PFSK-1 (cell line): ENCODE measurements at regions not wholly inside any gene's neighbourhood (a gene's known extent, or its start where the extent isn't known, plus 50 kb on each side); places are given as distances from the start of the nearest gene placed in this dataset.

ENCODE experiments used
- FOXP2 ChIP-seq: optimal IDR thresholded peaks from 2 replicates; pipeline ENCODE3; 2011; ENCODE audit warnings: borderline replicate concordance, control low read depth, inconsistent platforms; ENCODE audit not compliant: insufficient read depth; ENCODE audit errors: extremely low read length, extremely low read depth
- POLR2AphosphoS5 ChIP-seq: IDR thresholded peaks from 2 replicates; pipeline ENCODE4 v1.6.1; 2012; ENCODE audit warnings: low read depth, mild to moderate bottlenecking, control low read depth, low read length, moderate library complexity
- REST ChIP-seq, 2 experiments: IDR thresholded peaks; 2 replicates each; pipeline versions ENCODE4 v1.6.1 to v1.8.0; 2011 to 2012; ENCODE audit warnings: low read depth in 2 of 2, low read length in 2 of 2, control low read depth in 1 of 2, inconsistent platforms in 1 of 2, mild to moderate bottlenecking in 1 of 2, moderate library complexity in 1 of 2; ENCODE audit not compliant: insufficient read depth in 1 of 2
- SIN3A ChIP-seq: IDR thresholded peaks from 2 replicates; pipeline ENCODE4 v1.6.1; 2012; ENCODE audit warnings: mild to moderate bottlenecking, low read length, moderate library complexity, borderline replicate concordance; ENCODE audit not compliant: insufficient read depth
- TAF1 ChIP-seq: IDR thresholded peaks from 2 replicates; pipeline ENCODE4 v1.6.1; 2012; ENCODE audit warnings: low read length, control low read depth, borderline replicate concordance; ENCODE audit not compliant: insufficient read depth

DNA sequence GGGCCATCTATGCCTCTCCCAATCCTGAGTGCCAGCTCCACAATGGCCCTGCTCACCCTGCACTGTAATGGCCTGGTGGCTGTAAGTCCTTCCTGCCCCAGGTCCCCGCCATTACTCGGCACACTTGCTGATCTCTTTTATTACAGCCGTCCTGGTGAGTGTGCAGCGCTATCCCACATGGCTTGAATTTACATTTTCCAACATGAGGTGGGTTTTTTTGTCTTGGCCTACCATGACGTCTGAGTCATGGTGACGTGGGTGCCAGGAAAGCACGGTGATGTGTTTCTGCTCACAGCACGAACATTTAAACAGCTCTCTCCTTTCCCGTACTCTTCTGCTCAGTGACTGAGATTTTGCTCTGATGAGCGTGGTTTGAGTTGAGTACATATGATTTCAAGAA is 55.2 kb upstream of the FOXF1 start:
- TF ChIP-seq POLR2AphosphoS5 (no peak), SIN3A (no peak), FOXP2 (no peak), REST (IDR thresholded peaks at IDR 0.05; ENCODE audit: insufficient read depth in 1 of 2, low read depth in 2 of 2, low read length in 2 of 2) (no peak), TAF1 (no peak)

- TF ChIP-seq FOXP2 (no peak), SIN3A (no peak), REST (IDR thresholded peaks at IDR 0.05; ENCODE audit: insufficient read depth in 1 of 2, low read depth in 2 of 2, low read length in 2 of 2) (no peak), POLR2AphosphoS5 (no peak), TAF1 (no peak)
Measured at GRCh38 chr16:86455640-86456039, 54.7 kb upstream of the FOXF1 start.

DNA sequence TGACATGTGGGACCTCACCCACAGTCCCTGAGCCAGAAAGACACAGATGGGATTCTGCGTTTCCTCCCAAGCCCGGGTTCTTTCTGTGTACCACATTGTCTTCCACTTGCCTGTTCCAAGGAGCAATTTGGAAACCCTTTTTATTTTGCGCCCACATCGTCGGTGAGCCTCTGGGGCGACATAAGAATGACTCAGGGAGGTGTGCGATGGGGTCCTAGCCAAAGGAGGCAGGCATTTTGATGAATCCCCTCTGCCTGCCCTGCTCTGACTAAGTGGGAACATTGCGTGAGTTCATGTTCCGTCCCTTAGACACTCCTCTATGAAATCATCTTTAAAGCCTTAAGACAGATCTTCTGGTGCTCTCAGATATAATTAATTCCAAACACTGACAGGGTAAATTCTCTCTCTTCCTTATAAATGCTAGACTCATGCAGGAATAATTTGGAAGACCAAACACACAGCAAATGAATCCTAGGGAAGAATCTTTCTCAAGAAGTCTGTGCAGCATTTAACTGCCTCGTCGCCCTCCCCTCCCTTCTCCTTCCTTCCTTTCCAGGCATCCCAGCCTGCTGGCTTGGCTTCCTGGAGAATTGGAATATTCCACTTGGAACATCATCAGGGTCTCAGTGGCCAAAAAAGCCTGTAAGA is 52.7 kb upstream of the FOXF1 start:
- no peak for TF ChIP-seq REST (IDR thresholded peaks at IDR 0.05; ENCODE audit: insufficient read depth in 1 of 2, low read depth in 2 of 2, low read length in 2 of 2)
- TF ChIP-seq FOXP2: no peak
- TF ChIP-seq SIN3A: no peak
- no peak for TF ChIP-seq TAF1
- TF ChIP-seq POLR2AphosphoS5: no peak

DNA sequence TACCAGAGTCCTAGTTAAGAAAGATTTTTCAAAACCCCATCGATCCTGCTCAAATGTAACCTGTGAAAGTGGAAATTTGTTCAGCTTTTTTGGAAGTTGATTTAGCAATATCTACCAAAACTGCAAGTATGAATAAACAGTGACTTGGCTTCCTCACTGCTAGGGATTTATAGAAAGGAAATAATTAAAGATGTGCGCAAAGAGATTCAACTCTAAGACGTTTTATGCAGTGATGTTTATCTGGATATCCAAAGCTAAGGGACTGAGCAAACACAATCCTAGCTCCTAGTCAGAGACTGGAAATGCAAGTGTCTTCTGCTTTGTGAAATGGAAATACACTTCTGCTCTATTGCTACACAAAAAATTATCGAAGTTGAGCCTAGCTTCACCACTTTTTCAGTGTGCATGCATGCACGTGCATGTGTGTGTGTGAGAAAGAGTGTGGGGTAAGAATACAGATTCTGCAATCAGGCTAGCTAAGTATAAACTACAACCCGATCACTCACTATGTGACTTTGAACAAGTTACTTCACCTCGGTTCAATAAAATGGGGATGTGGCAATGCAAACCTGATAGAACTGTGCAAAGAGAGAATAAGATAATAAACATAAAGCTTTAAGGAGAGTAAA is 52.1 kb upstream of the FOXF1 start:
- TF ChIP-seq FOXP2 (no peak), REST (IDR thresholded peaks at IDR 0.05; ENCODE audit: insufficient read depth in 1 of 2, low read depth in 2 of 2, low read length in 2 of 2) (no peak), POLR2AphosphoS5 (no peak), SIN3A (no peak), TAF1 (no peak)
